Adrenal gland (tissue), 9 donors: ENCODE measurements at regions not wholly inside any gene's neighbourhood (a gene's known extent, or its start where the extent isn't known, plus 50 kb on each side); places are given as distances from the start of the nearest gene placed in this dataset.

Experiments used
- DNase-seq, 7 donors: peaks; one replicate each; pipeline ENCODE4 v3.0.0-alpha.2; 2019 to 2020
- H3K27ac ChIP-seq, 5 donors: fragments of 200-600 bp; sonication (generic) in 4 of 5; 1 replicate in 3 of 5; 2 replicates in 2 of 5; pipeline versions ENCODE4 v1.5.1 to v1.8.0; 2016 to 2020; ENCODE audit warnings: mild to moderate bottlenecking in 1 of 5
- H3K27me3 ChIP-seq: fragments of 200-600 bp; 2 replicates; pipeline ENCODE4 v1.8.0; 2021
- H3K36me3 ChIP-seq, 2 donors: fragments of 200-600 bp; replicated peaks in 1 of 2; 1 replicate in 1 of 2; 2 replicates in 1 of 2; pipeline versions ENCODE4 v1.5.1 to v1.8.0; 2018 to 2022
- H3K4me1 ChIP-seq, 2 donors: fragments of 200-600 bp; replicated peaks in 1 of 2; 1 replicate in 1 of 2; 2 replicates in 1 of 2; pipeline versions ENCODE4 v1.5.1 to v1.8.0; 2018 to 2021
- H3K4me3 ChIP-seq, 4 donors: fragments of 200-600 bp; sonication (generic) in 3 of 4; one replicate each; pipeline ENCODE4 v1.5.1; 2016 to 2018
- H3K9me3 ChIP-seq, 3 donors: fragments of 200-600 bp; sonication (generic) in 1 of 3; replicated peaks in 1 of 3; 1 replicate in 2 of 3; 2 replicates in 1 of 3; pipeline versions ENCODE4 v1.5.1 to v1.8.0; 2016 to 2021
- CTCF ChIP-seq, 6 experiments: fragments of 450-650 bp in 4 of 6; fragments of 200-600 bp in 2 of 6; sonication (generic) in 1 of 6; IDR thresholded peaks; 1 replicate in 5 of 6; 2 replicates in 1 of 6; pipeline versions ENCODE4 v1.5.1 to v1.8.0; 2016 to 2021; ENCODE audit warnings: antibody characterized with exemption in 6 of 6, mild to moderate bottlenecking in 2 of 6, moderate library complexity in 1 of 6
- POLR2A ChIP-seq, 2 donors: fragments of 450-650 bp; IDR thresholded peaks; one replicate each; pipeline ENCODE4 v1.6.1; 2017; ENCODE audit warnings: antibody characterized with exemption in 2 of 2, mild to moderate bottlenecking in 2 of 2, moderate library complexity in 1 of 2
- WGBS, 4 donors: extraction: QIAGEN DNeasy Blood & Tissue Kit in 2 of 4; methylation state at CpG; one replicate each; pipeline versions ENCODE4 v1.1.5 to v1.1.7; 2013 to 2017; 5-methylcytosine and 5-hydroxymethylcytosine counted together
- intact Hi-C, 2 donors: fragments of 100-400 bp; cut with DNase I; formaldehyde crosslinking; loops; one replicate each; pipeline versions ENCODE4 v1.14.1 to v1.15.0; 2022 to 2023
- donor health status: healthy with polysubstance abuse.
- donor health status: Bipolar disorder and iron deficiency.
- donor health status: DM: yes; HTN: yes; CAD: no.
- donor health status: DM: no; HTN: no; CAD: no.
- donor health status: DM: no; HTN: no; CAD: no.

- Histone ChIP-seq H3K4me1 (no peaks in the 10 kb centered on the region), H3K4me3 (no peak overlapping the region), H3K27me3 (no peaks in the 10 kb centered on the region), H3K36me3 (no peaks in the 10 kb centered on the region), H3K9me3 (no peaks in the 10 kb centered on the region), H3K27ac (no peak overlapping the region)
- TF ChIP-seq CTCF (IDR thresholded peaks at IDR 0.05) (no peak), POLR2A (IDR thresholded peaks at IDR 0.05) (no peak)
- WGBS, 4 donors = 76 to 91% (median 86%) methylated on average over 1 of the region's 1 CpG
- intact Hi-C loops = loop anchor here in 1 of 2 donors (5.0 kb wide), 1 partner anchor 198 kb away; no protein-coding TSS in a partner anchor
- no peak for DNase-seq
These were observed 52.0 kb upstream of the PDLIM5 start for GRCh38 chr4:94399721-94400120.

- TF ChIP-seq POLR2A (IDR thresholded peaks at IDR 0.05) (no peak), CTCF (IDR thresholded peaks at IDR 0.05) (no peak)
- no peaks in the 10 kb centered on the region for H3K9me3 ChIP-seq
- H3K27me3 ChIP-seq = no peaks in the 10 kb centered on the region
- intact Hi-C loops = loop anchor here in 1 of 2 donors (5.0 kb wide), 1 partner anchor 197 kb away; no protein-coding TSS in a partner anchor
- H3K4me1 ChIP-seq = no peaks in the 10 kb centered on the region
- H3K27ac ChIP-seq = no peak overlapping the region
- H3K4me3 ChIP-seq = no peak overlapping the region
- no peak for DNase-seq
- H3K36me3 ChIP-seq = no peaks in the 10 kb centered on the region
- WGBS, 4 donors = 74 to 83% (median 77%) methylated on average over 3 of the region's 3 CpGs
These were observed 51.6 kb upstream of the PDLIM5 start for GRCh38 chr4:94400191-94400590.
